ENCODE measurements at regions not wholly inside any gene's neighbourhood (a gene's known extent, or its start where the extent isn't known, plus 50 kb on each side); places are given as distances from the start of the nearest gene placed in this dataset.
"Not testable (repeated sequence)": the region's sequence is repeated elsewhere in the genome, so short reads cannot be mapped to it uniquely, and the experiment has no call there.

DNA sequence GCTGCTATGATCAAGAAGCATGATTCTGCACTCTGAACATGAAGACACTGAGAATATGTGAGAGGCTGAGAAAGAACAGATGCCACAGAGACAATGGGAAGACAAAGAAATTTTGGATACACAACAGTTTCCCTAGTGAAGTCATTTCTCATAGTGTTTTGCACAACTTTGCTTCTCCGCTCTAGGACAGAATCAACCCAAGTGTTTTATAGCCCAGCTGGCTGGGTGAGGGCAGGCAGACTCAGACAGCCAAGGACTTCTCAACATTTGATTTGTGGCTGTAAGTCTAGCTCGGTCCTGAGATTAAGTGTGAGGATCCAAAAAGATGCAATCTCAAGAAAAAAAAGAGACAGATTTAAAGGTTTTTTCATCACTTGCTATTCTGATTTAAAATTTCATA is 536.5 kb upstream of the CRIM1 start:
- TF ChIP-seq CTCF (IDR thresholded peaks at IDR 0.05; ENCODE audit: unreplicated experiment): no peak
- no peaks in the 10 kb centered on the region for H3K9me3 Mint-ChIP-seq (ENCODE audit: low read depth)
- H3K27ac Mint-ChIP-seq: no peak overlapping the region
- peaks cover 16% of the 10 kb centered on the region for H3K4me1 Mint-ChIP-seq (ENCODE audit: low read depth)
- H3K36me3 Mint-ChIP-seq (ENCODE audit: insufficient read depth): no peaks in the 10 kb centered on the region
- no peak for DNase-seq (ENCODE audit: low spot score, unreplicated experiment)
- peaks cover 32% of the 10 kb centered on the region for H3K27me3 Mint-ChIP-seq
- H3K4me3 Mint-ChIP-seq (ENCODE audit: low read depth): no peak overlapping the region

- DNase-seq (ENCODE audit: low spot score, unreplicated experiment); H3K36me3 Mint-ChIP-seq (ENCODE audit: insufficient read depth); H3K27ac Mint-ChIP-seq; H3K9me3 Mint-ChIP-seq (ENCODE audit: low read depth); H3K4me3 Mint-ChIP-seq (ENCODE audit: low read depth): not testable (repeated sequence)
- Mint-ChIP-seq H3K27me3 (peaks cover 34% of the 10 kb centered on the region), H3K4me1 (ENCODE audit: low read depth) (peaks cover 16% of the 10 kb centered on the region)
These were observed 537.2 kb upstream of the CRIM1 start for GRCh38 chr2:35818359-35818758.

- peaks cover 34% of the 10 kb centered on the region for H3K27me3 Mint-ChIP-seq
- H3K27ac Mint-ChIP-seq; DNase-seq (ENCODE audit: low spot score, unreplicated experiment); H3K4me3 Mint-ChIP-seq (ENCODE audit: low read depth); H3K9me3 Mint-ChIP-seq (ENCODE audit: low read depth); H3K36me3 Mint-ChIP-seq (ENCODE audit: insufficient read depth): not testable (repeated sequence)
- peaks cover 11% of the 10 kb centered on the region for H3K4me1 Mint-ChIP-seq (ENCODE audit: low read depth)
These were observed 541.0 kb upstream of the CRIM1 start for GRCh38 chr2:35814597-35814996.

DNA sequence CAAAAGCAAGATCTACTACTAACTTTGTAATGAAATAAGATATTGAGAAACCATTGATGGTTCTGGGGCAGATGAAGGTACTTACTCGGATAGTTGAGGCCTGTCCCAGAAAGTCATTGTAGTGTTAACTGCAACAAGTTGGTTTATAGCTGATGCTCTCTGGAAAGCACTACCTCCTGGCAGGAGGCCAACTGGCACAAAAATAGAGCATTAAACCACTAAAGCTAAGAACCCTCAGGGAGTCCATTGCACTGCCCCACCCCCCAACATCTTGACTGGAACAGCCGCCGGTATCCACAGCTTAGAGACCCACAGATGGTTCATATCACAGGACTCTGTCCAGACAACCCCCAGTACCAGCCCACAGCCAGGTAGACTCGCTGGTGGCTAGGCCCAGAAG is 552.5 kb upstream of the CRIM1 start:
- no peak for TF ChIP-seq CTCF (IDR thresholded peaks at IDR 0.05; ENCODE audit: unreplicated experiment)
- H3K27me3 Mint-ChIP-seq: no peaks in the 10 kb centered on the region
- H3K4me3 Mint-ChIP-seq (ENCODE audit: low read depth): no peak overlapping the region
- H3K9me3 Mint-ChIP-seq (ENCODE audit: low read depth): peaks cover 29% of the 10 kb centered on the region
- no peak overlapping the region for H3K27ac Mint-ChIP-seq
- DNase-seq (ENCODE audit: low spot score, unreplicated experiment): no peak
- H3K36me3 Mint-ChIP-seq (ENCODE audit: insufficient read depth): no peaks in the 10 kb centered on the region
- peaks cover 1% of the 10 kb centered on the region for H3K4me1 Mint-ChIP-seq (ENCODE audit: low read depth)

GRCh38 chr2:35794796-35795450 is 560.7 kb upstream of the CRIM1 start:
- Mint-ChIP-seq H3K4me3 (ENCODE audit: low read depth) (no peak overlapping the region), H3K27me3 (no peaks in the 10 kb centered on the region), H3K36me3 (ENCODE audit: insufficient read depth) (no peaks in the 10 kb centered on the region), H3K27ac (no peak overlapping the region), H3K4me1 (ENCODE audit: low read depth) (peaks cover 31% of the 10 kb centered on the region), H3K9me3 (ENCODE audit: low read depth) (no peaks in the 10 kb centered on the region)
- DNase-seq (ENCODE audit: low spot score, unreplicated experiment): no peak
- no peak for TF ChIP-seq CTCF (IDR thresholded peaks at IDR 0.05; ENCODE audit: unreplicated experiment)

DNA sequence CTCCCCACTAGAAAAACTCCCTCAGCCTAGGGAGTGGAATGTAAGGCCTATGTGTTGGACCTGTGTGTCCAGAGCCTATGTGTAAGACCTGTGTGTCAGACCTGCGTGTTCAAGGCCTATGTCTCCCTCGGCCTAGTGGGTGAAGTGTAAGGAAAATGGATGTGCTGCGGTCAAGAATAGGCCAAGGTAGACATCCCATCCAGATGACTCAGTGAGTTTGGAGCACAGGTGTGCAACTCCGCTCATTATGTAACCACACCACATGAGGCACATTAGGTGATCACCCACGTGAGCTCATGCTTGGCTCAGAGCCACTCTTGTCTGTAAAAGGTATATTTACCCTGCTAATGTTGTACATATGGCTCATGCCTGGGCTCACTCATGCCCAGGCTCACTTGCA is 565.3 kb upstream of the CRIM1 start:
- Mint-ChIP-seq H3K4me1 (ENCODE audit: low read depth) (peaks cover 25% of the 10 kb centered on the region), H3K36me3 (ENCODE audit: insufficient read depth) (peaks cover 1% of the 10 kb centered on the region), H3K4me3 (ENCODE audit: low read depth) (no peak overlapping the region), H3K27ac (no peak overlapping the region), H3K9me3 (ENCODE audit: low read depth) (peaks cover 3% of the 10 kb centered on the region), H3K27me3 (no peaks in the 10 kb centered on the region)
- no peak for TF ChIP-seq CTCF (IDR thresholded peaks at IDR 0.05; ENCODE audit: unreplicated experiment)
- DNase-seq (ENCODE audit: low spot score, unreplicated experiment): no peak
